ENCODE measurements at regions not wholly inside any gene's neighbourhood (a gene's known extent, or its start where the extent isn't known, plus 50 kb on each side); places are given as distances from the start of the nearest gene placed in this dataset.
"Not testable (repeated sequence)": the region's sequence is repeated elsewhere in the genome, so short reads cannot be mapped to it uniquely, and the experiment has no call there.

DNA sequence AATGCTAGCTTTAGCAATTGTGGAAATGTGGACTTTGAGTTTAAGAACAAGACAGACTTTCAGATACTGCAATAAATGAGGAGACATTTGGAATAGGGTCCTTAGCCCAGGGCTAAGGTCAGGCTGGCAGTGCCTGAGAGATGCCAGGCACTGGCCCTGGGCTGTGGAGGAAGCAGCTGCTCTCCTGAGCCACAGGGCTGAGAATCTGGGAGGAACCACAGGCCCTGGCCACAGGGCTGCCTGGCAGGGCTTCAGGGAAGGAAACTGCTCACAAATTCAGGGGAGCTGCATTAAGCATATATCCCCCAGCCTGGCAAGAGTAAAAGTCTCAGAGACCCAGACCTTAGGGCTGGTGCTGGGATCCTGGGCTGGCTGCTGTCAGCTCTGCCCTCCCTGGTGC lies 305.1 kb downstream of the RPIA start:
- not testable (repeated sequence) for DNase-seq (ENCODE audit: low read depth, low spot score)

- DNase-seq (ENCODE audit: low read depth, low spot score) = no peak
Observed at GRCh38 chr2:88999365-88999764, 307.9 kb downstream of the RPIA start.

DNA sequence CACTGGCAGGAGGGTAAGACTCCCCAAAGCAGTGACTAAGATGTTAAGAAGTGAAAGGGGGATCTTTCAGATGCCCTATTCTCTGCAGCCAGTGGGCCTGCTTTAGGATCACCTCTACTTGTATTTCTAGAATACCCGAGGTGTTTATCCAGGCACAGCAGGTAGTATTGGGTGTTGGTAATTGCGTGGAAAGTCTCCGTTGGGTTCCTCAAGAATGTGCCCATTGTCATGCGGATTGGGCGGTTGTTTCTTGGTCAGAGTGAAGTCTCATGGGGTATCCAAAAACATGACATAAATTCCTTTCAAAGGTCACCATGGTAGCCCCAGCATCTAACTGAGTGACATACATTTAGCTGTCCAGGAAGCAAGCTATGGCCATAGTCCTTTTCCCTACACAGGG lies 308.8 kb downstream of the RPIA start:
- DNase-seq (ENCODE audit: low read depth, low spot score) = no peak

DNA sequence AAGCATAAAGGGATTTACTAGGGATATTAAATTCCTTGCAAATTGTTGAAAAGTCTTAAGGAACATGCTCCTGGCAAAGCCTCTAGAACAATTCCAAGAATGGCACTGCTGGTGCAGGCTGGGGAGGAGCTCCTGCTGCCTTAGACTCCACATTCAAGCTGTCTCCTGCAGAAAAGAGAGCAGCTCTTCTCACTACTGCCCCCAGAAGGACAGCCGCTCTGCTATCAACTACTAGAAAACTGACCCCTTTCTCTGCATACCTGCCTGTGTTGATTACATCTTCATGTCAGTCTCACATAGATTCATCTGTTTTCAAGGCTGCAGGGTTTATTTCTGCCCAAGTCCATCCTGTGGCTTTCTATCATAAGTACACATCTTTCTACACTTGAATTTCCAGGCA lies 312.8 kb downstream of the RPIA start:
- not testable (repeated sequence) for DNase-seq (ENCODE audit: low read depth, low spot score)

DNA sequence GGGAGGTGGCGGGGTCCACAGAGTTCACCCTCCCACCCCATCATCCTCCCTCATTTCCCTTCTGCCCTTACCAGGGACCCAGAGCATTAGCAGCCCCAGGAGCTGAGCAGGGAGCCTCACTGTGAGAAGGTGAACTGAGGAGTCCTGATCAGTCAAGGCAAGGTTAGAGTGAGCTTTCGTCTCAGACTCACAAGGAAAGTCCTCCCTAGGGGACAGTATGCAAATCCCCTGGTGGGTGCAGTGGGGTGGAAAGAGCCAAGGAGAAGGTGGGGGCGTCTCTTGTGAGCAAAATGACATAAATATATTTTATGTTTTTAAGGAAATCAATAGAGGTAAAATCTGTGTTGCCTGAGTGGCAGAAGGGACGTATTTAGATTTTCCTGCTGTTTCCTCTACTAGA lies 329.1 kb downstream of the RPIA start:
- not testable (repeated sequence) for DNase-seq (ENCODE audit: low read depth, low spot score)

DNA sequence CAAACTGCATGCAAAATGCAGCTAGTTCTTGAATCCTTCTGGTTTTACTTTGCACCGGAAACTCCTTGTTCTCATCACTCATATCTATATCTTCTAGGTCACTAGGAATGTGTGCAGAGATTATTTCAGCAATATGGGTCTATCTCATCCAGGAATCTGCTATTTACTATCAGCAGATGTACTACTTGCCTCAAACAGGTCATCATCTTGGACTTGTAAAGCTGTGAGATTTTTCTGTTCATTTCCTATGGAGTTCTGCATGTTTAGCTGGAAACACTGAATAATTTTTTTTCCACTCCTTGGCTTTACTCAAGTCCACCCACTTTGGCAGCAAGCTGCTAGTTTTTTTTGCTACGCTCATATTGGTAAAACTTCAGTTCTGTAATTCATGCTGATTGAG lies 334.8 kb downstream of the RPIA start:
- DNase-seq (ENCODE audit: low read depth, low spot score) = not testable (repeated sequence)

DNA sequence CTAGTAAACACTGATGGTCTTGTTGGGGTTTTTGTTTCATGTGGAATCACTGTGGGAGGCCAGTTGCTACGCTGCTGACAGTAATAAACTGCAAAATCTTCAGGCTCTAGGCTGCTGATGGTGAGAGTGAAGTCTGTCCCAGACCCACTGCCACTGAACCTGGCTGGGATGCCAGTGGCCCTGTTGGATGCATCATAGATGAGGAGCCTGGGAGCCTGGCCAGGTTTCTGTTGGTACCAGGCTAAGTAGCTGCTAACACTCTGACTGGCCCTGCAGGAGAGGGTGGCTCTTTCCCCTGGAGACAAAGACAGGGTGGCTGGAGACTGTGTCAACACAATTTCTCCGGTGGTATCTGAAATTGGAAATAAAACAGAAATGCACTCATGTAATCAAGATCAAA lies 335.6 kb downstream of the RPIA start:
- DNase-seq (ENCODE audit: low read depth, low spot score) = not testable (repeated sequence)

DNA sequence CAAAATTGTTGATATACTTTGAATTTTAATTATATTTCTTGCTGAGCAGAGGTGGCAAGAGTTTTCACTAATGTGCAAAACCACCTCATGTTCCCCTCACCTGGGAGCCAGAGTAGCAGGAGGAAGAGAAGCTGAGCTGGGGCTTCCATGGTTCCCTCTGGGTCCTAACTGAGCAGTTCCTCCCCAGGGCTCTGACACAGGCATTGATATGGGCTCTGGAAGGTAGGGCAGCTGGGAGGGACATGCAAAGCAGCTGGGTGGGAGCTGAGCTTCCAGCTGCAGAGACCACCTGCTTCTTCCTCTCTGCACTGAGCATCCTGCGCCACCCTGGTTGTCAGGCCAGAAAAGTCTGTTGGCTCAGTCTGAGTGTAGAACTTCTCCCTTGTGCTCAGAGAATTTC lies 336.1 kb downstream of the RPIA start:
- not testable (repeated sequence) for DNase-seq (ENCODE audit: low read depth, low spot score)

- not testable (repeated sequence) for DNase-seq (ENCODE audit: low read depth, low spot score)
Observed at GRCh38 chr2:89029257-89029656, 337.8 kb downstream of the RPIA start.

DNA sequence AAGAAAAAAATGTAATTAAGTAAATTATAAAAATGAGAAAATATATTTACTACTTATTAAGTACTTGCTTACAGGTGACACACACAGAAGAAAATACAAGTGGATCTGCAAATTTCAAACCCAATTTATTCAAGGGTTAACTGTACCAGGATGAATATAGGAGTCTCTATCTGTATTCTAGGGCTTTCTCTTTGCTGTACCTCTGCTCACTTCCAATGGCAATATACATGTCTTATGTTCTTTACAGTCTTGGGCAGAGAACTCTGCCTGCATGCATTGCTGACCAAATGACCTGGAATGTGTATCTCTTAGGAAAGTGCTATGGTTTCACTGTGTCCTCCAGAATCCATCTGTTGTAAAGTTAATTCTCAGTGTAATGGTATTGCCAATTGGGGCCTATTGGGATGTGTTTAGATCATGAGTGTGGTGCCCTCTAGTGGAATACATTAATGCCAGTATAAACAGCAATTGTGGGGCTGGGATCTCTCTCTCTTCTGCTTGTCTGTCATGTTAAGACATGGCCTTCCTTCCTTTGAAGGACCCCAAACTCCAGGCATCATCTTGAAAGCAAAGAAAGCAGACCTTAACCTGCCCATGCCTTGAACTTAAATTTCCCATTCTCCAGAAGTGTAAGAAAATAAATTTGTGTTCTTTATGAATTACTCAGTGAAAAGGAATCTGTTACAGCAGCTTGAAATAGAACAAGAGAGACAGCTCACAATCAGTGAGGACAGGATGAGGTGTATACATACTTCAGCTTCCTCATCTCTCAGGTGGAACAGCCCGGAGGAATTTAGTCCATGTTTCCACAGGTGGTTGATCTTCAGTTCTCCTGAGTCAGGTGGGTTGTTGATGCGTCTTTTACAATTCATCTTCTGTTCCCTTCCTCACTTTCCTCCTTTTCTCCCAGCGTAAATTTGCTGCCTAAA lies 356.9 kb downstream of the RPIA start:
- DNase-seq (ENCODE audit: low read depth, low spot score) = not testable (repeated sequence)

GRCh38 chr2:89058616-89059015 lies 367.1 kb downstream of the RPIA start:
- DNase-seq (ENCODE audit: low read depth, low spot score) = not testable (repeated sequence)

GRCh38 chr2:89061174-89061573 lies 369.7 kb downstream of the RPIA start:
- DNase-seq (ENCODE audit: low read depth, low spot score) = not testable (repeated sequence)

DNA sequence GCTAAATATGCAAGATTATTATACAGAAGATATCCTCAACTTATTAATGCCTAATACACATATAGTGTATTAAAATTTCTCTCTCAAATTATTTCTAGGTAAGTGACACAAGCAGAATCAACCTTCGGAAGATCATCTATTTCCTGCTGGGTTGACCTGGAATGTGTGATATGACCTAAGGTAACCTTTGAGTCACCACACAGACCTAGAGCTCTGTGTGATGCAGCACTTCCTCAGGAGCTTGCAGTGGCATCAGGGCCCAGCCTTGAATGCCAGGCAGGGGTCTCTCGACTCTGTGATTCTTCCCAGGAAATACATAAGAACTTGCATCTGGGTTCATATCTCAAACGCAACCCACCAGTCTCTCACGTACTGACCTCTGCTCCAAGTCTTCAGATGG lies 385.3 kb downstream of the RPIA start:
- not testable (repeated sequence) for DNase-seq (ENCODE audit: low read depth, low spot score)

GRCh38 chr2:89092911-89093310 lies 401.4 kb downstream of the RPIA start:
- DNase-seq (ENCODE audit: low read depth, low spot score) = not testable (repeated sequence)

DNA sequence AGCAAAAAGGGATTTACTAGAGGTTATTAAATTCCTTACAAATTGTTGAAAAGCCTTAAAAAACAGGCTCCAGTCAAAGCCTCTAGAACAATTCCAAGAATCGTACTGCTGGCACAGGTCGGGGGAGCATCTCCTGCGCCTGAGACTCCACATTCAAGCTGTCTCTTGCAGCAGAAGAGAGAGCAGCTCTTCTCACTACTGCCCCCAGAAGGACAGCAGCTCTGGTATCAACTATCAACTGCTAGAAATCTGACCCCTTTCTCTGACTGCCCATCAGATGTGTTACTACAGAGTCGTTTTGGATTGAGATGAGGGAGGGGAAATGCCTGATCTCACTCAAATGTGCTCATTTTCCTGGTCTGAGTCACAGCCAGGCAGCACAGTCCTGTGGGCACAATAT lies 403.6 kb downstream of the RPIA start:
- not testable (repeated sequence) for DNase-seq (ENCODE audit: low read depth, low spot score)

GRCh38 chr2:89102587-89102986 lies 411.1 kb downstream of the RPIA start:
- DNase-seq (ENCODE audit: low read depth, low spot score) = not testable (repeated sequence)

DNA sequence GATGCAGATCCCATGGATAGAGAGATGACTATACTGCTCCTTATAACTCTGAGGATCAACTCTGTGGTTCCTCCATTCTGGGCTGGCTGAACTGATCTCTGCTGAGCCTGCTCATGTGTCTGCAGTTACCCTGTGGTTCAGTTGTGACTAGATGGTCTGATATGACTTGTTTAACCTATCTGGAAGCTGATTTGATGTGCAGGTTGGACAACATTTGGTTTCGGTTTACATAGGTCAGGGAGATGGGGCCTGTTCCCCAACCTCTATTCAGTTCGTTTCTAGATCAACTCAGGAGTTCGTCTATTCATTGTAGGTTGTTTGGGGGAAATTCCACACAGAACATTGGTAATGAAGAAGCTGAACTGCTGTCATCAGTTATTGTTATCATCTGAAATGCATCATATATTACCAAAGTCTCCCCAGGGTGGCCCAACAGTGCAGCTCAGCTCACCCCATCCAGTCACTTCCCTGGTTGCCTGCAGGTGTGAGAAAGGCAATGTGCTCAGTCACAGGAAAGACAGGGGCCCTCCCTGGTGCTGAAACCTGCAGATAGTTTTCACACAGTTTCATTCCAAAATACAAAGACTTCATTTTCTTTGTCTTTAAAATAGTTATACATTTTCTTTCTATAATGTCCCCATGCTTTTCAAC lies 415.0 kb downstream of the RPIA start:
- DNase-seq (ENCODE audit: low read depth, low spot score) = not testable (repeated sequence)

DNA sequence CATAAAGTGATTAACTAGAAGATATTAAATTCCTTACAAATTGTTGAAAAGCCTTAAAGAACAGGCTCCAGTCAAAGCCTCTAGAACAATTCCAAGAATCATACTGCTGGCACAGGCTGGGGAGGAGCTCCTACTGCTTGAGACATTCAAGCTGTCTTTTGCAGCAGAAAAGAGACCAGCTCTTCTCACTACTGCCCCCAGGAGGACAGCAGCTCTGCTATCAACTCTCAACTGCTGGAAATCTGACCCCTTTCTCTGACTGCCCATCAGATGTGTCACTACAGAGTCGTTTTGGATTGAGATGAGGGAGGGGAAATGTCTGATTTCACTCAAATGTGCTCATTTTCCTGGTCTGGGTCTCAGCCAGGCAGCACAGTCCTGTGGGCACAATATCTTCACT lies 421.0 kb downstream of the RPIA start:
- not testable (repeated sequence) for DNase-seq (ENCODE audit: low read depth, low spot score)

GRCh38 chr2:89113286-89113685 lies 421.8 kb downstream of the RPIA start:
- DNase-seq (ENCODE audit: low read depth, low spot score) = not testable (repeated sequence)

DNA sequence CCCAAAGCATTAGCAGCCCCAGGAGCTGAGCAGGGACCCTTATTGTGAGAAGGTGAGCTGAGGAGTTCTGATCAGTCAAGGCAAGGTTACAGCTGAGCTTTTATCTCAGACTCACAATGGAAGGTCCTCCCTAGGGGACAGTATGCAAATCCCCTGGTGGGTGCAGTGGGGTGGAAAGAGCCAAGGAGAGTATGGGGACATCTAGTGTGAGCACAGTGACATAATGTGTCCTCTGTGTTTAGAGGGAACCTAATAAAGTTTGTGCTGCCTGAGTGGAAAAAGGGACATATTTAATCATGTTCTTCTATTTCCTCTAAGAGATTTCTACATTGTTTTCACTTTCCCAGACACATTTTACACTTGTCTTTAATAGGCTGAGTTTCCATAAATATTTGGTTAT lies 438.0 kb downstream of the RPIA start:
- DNase-seq (ENCODE audit: low read depth, low spot score) = not testable (repeated sequence)

- not testable (repeated sequence) for DNase-seq (ENCODE audit: low read depth, low spot score)
Observed at GRCh38 chr2:89130665-89131308, 439.3 kb downstream of the RPIA start.

- not testable (repeated sequence) for DNase-seq (ENCODE audit: low read depth, low spot score)
Observed at GRCh38 chr2:89142959-89143358, 451.5 kb downstream of the RPIA start.

All from brain pericyte (primary cell).